HUES64 (cell line): ENCODE measurements at regions not wholly inside any gene's neighbourhood (a gene's known extent, or its start where the extent isn't known, plus 50 kb on each side); places are given as distances from the start of the nearest gene placed in this dataset.

Source experiments
- H3K27ac ChIP-seq: 2 replicates; pipeline ENCODE4 v1.7.0; 2013; ENCODE audit warnings: low read depth, low read length, inconsistent platforms
- H3K27me3 ChIP-seq: 2 replicates; pipeline ENCODE4 v1.6.1; 2013; ENCODE audit warnings: mild to moderate bottlenecking, low read length; ENCODE audit not compliant: insufficient read depth
- H3K36me3 ChIP-seq: 2 replicates; pipeline ENCODE4 v1.6.1; 2013; ENCODE audit warnings: mild to moderate bottlenecking, low read length; ENCODE audit not compliant: insufficient read depth
- H3K4me1 ChIP-seq: 2 replicates; pipeline ENCODE4 v1.6.1; 2013; ENCODE audit warnings: mild to moderate bottlenecking, low read length, moderate library complexity; ENCODE audit not compliant: insufficient read depth
- H3K4me3 ChIP-seq: 2 replicates; pipeline ENCODE4 v1.5.1; 2013; ENCODE audit warnings: mild to moderate bottlenecking, low read length, moderate library complexity
- H3K9ac ChIP-seq: 2 replicates; pipeline ENCODE4 v1.6.1; 2013; ENCODE audit warnings: mild to moderate bottlenecking, low read depth, low read length
- H3K9me3 ChIP-seq: 2 replicates; pipeline ENCODE4 v1.6.1; 2013; ENCODE audit warnings: low read depth, low read length; ENCODE audit not compliant: insufficient read depth
- whole genome bisulfite sequencing: fragments of 150-250, 120-280 bp; methylation state at CpG from one replicate; pipeline ENCODE4 v1.1.7; 2013; ENCODE audit warnings: missing lambda C conversion rate; 5-methylcytosine and 5-hydroxymethylcytosine counted together

DNA sequence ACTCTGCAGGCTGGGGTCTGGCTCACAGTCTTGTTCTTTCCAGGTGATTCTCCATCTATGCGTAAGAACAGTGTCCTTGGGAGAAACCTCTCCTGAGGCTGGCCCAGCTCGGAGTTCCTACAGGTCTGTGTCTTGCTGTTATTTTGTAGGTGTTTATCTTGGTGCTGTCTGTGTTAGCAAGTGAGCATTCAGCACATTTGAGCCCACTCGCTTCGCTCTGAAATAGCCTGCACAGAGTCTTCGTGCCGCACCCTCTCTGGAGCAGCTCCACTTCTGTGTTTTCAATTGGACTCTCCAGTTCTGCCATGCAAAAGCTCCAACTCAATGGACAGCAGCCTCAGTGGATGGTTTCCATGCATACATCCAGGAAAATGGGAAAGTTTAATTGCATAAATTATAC is 378.2 kb upstream of the ST6GAL2 start:
- no peak overlapping the region for H3K4me3 ChIP-seq
- no peak overlapping the region for H3K27ac ChIP-seq
- 95% methylated on average over 6 of the region's 6 CpGs for WGBS
- no peak overlapping the region for H3K9ac ChIP-seq
- no peaks in the 10 kb centered on the region; the same call in 1 of the 2 replicates for H3K4me1 ChIP-seq
- H3K27me3 ChIP-seq: no peaks in the 10 kb centered on the region
- no peaks in the 10 kb centered on the region for H3K36me3 ChIP-seq
- no peaks in the 10 kb centered on the region for H3K9me3 ChIP-seq

DNA sequence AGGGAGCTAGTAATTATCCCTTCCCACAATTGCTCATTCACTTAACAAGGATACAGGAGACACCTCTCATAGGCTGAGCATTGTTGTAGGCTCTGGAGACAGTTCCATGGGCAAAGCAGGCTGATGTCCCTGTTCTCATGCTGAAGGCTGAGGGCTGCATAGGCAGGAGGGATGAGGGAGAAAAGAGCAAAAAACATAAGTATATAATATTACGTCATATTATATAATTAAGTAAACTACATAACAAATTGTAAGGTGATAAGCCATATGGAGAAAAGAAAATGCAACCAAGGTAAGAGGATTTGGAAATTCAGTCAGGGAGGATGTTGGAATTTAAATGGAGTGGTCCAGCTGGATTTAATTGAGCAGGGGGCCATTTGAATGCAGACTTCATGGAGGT is 380.6 kb upstream of the ST6GAL2 start:
- WGBS: no CpG with 5 or more reads among the region's 1 CpG
- no peak overlapping the region for H3K9ac ChIP-seq
- H3K9me3 ChIP-seq: no peaks in the 10 kb centered on the region
- H3K27me3 ChIP-seq: no peaks in the 10 kb centered on the region
- H3K27ac ChIP-seq: no peak overlapping the region
- no peaks in the 10 kb centered on the region; the same call in 1 of the 2 replicates for H3K4me1 ChIP-seq
- no peak overlapping the region for H3K4me3 ChIP-seq
- no peaks in the 10 kb centered on the region for H3K36me3 ChIP-seq

DNA sequence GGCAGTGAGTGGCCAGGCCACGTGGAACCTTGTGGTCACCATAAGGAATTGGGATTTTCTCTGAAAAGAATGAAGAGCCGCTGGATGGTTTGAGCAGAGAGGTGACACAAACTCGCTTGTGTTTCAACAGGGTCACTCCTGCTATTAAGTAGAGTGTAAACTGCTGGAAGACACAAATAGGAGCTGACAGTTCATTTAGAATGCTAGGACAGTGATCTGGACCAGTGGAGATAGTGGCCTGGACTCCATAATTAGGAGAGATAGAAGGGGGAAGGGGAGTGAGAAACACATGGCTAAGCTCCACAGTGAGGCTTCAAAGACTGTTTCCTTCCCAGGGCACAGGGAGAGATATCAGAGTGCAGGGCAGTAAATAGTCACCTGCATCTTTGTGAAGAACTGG is 381.1 kb upstream of the ST6GAL2 start:
- no peaks in the 10 kb centered on the region for H3K27me3 ChIP-seq
- no peak overlapping the region for H3K4me3 ChIP-seq
- no peaks in the 10 kb centered on the region; the same call in 1 of the 2 replicates for H3K4me1 ChIP-seq
- H3K27ac ChIP-seq: no peak overlapping the region
- H3K9me3 ChIP-seq: no peaks in the 10 kb centered on the region
- no peak overlapping the region for H3K9ac ChIP-seq
- no peaks in the 10 kb centered on the region for H3K36me3 ChIP-seq
- WGBS: 90% methylated on average over 3 of the region's 3 CpGs

DNA sequence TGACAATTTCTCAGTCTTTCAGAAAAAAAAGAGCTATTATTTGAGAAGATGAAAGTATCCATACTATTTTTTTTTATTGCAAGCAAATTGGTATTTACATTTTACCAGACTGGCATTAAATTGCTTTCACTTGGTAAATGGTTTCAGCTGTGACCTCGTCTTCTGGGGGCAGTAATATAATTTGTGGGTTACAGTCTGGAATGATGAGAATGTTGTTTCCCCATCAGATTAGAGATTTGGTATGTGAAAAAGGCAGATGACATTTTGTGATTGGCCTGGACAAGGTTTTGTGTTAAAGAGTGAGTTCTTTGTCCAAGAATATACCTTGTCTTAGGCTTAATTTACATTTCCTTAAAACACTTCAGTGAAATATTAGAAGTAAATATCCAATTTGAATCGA is 390.1 kb upstream of the ST6GAL2 start:
- H3K27ac ChIP-seq: no peak overlapping the region
- no peaks in the 10 kb centered on the region for H3K27me3 ChIP-seq
- H3K9me3 ChIP-seq: no peaks in the 10 kb centered on the region
- no peaks in the 10 kb centered on the region for H3K36me3 ChIP-seq
- no peak overlapping the region for H3K9ac ChIP-seq
- no peaks in the 10 kb centered on the region for H3K4me1 ChIP-seq
- no peak overlapping the region for H3K4me3 ChIP-seq
- 97% methylated on average over 2 of the region's 2 CpGs for WGBS

DNA sequence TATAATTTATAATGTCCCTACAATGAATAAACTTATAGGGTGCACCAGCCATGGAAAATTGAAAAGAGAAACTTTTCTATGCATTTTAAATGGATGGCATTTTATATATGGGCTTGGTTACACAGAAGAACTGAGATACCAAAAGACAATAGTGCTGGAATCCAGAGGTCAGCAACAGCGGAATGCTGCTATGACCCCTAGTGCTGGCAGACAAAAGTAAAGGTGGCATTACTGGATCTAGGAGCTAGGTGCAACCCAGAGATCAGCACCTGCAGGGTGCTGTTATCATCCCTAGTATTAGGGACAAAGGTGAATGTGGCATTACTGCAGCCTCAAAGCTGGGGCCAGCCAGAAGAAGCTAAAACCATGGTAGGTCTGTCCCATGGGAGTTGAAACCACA is 392.7 kb upstream of the ST6GAL2 start:
- Histone ChIP-seq H3K27ac (no peak overlapping the region), H3K36me3 (no peaks in the 10 kb centered on the region), H3K9ac (no peak overlapping the region), H3K27me3 (no peaks in the 10 kb centered on the region), H3K4me1 (no peaks in the 10 kb centered on the region), H3K4me3 (no peak overlapping the region), H3K9me3 (no peaks in the 10 kb centered on the region)
- 92% methylated on average over 1 of the region's 1 CpG for WGBS

DNA sequence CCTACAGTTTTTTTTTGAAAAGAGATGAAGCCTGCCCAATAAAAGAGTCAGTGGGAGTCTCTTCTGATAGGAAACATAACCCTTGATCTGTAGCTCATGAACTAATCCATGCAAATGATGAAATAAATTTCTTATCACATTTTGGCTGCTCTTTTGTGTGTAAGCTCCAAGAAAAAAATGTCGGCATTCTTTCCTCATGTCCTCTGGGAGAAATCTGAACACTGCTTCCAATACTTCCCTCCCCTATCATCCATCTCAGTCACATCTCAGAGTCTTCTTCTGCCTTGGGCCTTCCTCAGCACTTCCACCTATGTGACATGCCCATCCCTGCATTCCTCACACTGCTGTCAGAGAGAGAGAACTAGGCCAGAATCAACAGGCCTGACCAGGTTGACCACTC is 395.7 kb upstream of the ST6GAL2 start:
- 95% methylated on average over 1 of the region's 1 CpG for WGBS
- Histone ChIP-seq H3K9ac (no peak overlapping the region), H3K36me3 (no peaks in the 10 kb centered on the region), H3K27ac (no peak overlapping the region), H3K4me3 (no peak overlapping the region), H3K27me3 (no peaks in the 10 kb centered on the region), H3K4me1 (no peaks in the 10 kb centered on the region), H3K9me3 (no peaks in the 10 kb centered on the region)

DNA sequence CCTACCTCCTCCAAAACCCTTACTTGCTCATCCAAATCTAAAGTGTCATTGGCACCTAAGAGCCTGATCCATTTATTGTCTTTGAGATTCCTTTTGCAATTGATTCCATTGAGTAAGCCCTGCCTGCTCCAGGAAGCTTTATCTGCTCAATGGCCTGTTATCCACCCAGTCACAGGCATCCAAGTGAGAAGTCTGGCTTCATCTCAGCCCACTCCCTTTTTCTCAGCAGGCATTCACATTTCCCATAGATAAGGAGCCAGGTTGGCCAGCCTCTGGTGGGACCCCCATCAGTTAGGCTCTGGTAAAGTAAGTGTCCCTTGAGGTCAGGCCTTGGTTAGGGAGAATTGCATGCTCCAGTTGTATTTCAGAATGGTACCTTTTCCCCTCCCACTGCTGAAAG is 396.2 kb upstream of the ST6GAL2 start:
- no peaks in the 10 kb centered on the region for H3K27me3 ChIP-seq
- H3K36me3 ChIP-seq: no peaks in the 10 kb centered on the region
- no peaks in the 10 kb centered on the region for H3K4me1 ChIP-seq
- no peak overlapping the region for H3K27ac ChIP-seq
- H3K9me3 ChIP-seq: no peaks in the 10 kb centered on the region
- no peak overlapping the region for H3K4me3 ChIP-seq
- H3K9ac ChIP-seq: no peak overlapping the region

DNA sequence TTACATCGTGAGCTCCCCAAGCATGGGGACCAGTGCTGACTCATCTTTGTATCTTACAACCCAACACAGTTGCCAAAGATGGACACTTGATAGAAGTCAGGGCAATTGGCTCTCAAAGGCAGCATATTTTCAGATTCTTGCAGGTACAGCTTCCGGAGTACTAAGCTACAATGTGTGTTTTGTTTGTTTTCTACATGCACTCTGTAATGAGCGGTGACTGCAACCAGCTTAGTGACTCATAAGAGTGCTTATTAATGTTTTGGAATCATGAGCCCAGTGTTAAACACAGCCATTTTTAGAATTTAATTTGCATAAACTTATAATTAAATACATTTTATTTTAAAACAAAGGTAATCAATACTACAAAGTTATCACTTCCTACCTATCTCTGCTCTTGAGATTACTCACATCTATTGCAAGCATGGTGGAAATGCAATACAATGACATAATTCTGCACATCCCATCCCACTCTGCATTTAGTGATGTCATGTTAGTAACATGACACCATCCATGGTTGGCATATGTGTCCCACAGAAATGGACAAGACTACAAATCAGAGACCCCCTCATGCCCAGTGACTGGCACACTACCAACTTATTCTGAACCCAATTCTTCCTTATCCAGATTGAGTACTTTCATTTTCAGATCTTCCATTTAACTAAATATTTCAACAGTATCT is 399.8 kb upstream of the ST6GAL2 start:
- Histone ChIP-seq H3K4me3 (no peak overlapping the region), H3K27me3 (no peaks in the 10 kb centered on the region), H3K4me1 (no peaks in the 10 kb centered on the region), H3K27ac (no peak overlapping the region), H3K9ac (no peak overlapping the region), H3K36me3 (no peaks in the 10 kb centered on the region), H3K9me3 (no peaks in the 10 kb centered on the region)
- 93% methylated on average over 3 of the region's 3 CpGs for WGBS

DNA sequence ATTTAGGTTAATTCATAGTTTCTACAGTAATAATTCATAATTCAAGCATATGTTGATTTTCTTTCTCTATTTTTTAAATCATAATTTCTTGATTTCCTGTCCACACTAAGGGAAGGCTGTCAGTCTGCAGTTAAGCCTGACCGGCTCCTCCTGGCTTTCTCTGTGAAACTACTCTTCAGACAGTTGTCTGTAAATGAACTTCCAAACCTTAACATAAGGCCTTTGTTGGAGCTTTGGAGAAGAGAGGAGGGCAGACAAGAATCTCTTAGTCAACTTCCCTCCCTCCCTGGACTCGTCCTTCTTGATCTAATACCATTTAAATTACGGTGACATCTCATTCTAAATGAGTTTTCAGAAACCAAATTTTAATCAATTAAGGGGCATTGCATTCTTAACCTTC is 404.1 kb upstream of the ST6GAL2 start:
- H3K9ac ChIP-seq: no peak overlapping the region
- no peaks in the 10 kb centered on the region for H3K27me3 ChIP-seq
- H3K36me3 ChIP-seq: no peaks in the 10 kb centered on the region
- 91% methylated on average over 3 of the region's 3 CpGs for WGBS
- no peaks in the 10 kb centered on the region for H3K4me1 ChIP-seq
- H3K4me3 ChIP-seq: no peak overlapping the region
- no peak overlapping the region for H3K27ac ChIP-seq
- H3K9me3 ChIP-seq: no peaks in the 10 kb centered on the region

DNA sequence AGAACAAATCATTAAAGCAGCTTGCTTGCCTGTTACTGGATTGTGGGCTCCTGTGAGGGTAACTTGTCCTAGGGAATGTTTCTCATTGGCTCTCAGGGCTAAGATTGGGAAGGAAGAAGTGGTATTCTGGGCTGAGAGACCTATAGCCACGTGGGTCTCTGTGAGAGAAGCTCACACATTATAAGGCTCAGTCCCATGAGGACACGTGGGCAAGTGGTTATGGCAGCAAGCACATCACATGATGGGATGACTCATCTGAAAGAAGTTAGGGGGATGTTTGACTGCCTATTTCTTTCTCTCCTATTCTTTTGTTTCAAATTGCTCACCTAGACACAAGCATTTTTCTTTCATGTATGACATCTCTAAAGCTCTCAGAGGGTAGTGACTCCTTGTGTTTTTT is 418.0 kb upstream of the ST6GAL2 start:
- peaks cover 9% of the 10 kb centered on the region; the same call in 1 of the 2 replicates for H3K9me3 ChIP-seq
- no peaks in the 10 kb centered on the region for H3K4me1 ChIP-seq
- no peak overlapping the region for H3K9ac ChIP-seq
- no peaks in the 10 kb centered on the region for H3K36me3 ChIP-seq
- 63% methylated on average over 2 of the region's 2 CpGs for WGBS
- no peak overlapping the region for H3K4me3 ChIP-seq
- no peaks in the 10 kb centered on the region for H3K27me3 ChIP-seq
- H3K27ac ChIP-seq: no peak overlapping the region

DNA sequence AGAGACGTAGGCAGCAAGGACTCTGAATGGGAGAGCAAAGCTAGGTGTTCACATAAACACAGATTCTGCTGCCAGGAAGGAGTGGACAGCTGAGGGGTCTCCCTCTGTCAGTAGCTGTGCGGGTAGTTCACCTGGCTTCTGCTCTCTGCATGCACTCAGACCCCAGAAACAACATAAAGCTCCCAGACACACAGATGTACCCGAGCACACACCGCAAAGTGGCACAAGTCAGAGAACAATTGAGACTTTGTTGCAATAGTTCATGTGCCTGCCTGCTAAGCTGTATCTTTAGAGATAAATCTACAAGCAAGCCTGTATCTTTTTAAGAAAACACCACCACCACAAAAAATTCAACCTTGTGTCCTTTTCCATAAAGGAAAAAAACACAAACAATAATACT is 420.0 kb upstream of the ST6GAL2 start:
- H3K4me3 ChIP-seq: no peak overlapping the region
- H3K36me3 ChIP-seq: no peaks in the 10 kb centered on the region
- no peaks in the 10 kb centered on the region for H3K4me1 ChIP-seq
- WGBS: 93% methylated on average over 4 of the region's 4 CpGs
- no peaks in the 10 kb centered on the region for H3K9me3 ChIP-seq
- no peak overlapping the region for H3K27ac ChIP-seq
- no peaks in the 10 kb centered on the region for H3K27me3 ChIP-seq
- H3K9ac ChIP-seq: no peak overlapping the region

DNA sequence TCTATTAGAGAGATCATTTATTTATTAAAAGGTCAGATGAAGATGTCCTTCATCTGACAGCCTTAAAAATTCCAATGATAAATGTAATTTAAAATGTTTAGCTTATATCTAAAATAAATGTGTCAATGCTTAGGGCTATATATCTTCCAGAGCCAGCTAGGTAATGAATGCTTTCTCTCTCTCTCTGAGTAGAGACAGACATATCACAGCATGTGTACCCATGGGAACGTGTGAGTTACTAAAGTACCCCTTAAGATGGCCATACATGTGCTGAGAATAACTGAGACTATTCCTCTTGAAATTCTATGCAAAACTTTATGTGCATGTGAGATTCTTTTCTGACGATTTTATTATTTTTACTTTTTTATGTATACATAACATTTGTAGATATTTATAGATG is 420.9 kb upstream of the ST6GAL2 start:
- no peaks in the 10 kb centered on the region for H3K27me3 ChIP-seq
- H3K27ac ChIP-seq: no peak overlapping the region
- H3K36me3 ChIP-seq: no peaks in the 10 kb centered on the region
- no peaks in the 10 kb centered on the region for H3K4me1 ChIP-seq
- no peaks in the 10 kb centered on the region for H3K9me3 ChIP-seq
- H3K9ac ChIP-seq: no peak overlapping the region
- no peak overlapping the region for H3K4me3 ChIP-seq
- 100% methylated on average over 1 of the region's 2 CpGs for WGBS
